ENCODE measurements at regions not wholly inside any gene's neighbourhood (a gene's known extent, or its start where the extent isn't known, plus 50 kb on each side); places are given as distances from the start of the nearest gene placed in this dataset.
"Not testable (repeated sequence)": the region's sequence is repeated elsewhere in the genome, so short reads cannot be mapped to it uniquely, and the experiment has no call there.

GRCh38 chr2:234391625-234392024 is 105.3 kb downstream of the ARL4C start:
- no peak overlapping the region for H3K4me3 ChIP-seq (ENCODE audit: low read length)
- H3K79me2 ChIP-seq (replicated peaks; ENCODE audit: insufficient read depth, low read length) = no peaks in the 10 kb centered on the region
- H4K20me1 ChIP-seq (ENCODE audit: insufficient read depth) = no peaks in the 10 kb centered on the region
- no peaks in the 10 kb centered on the region for H3K9me2 ChIP-seq (ENCODE audit: insufficient read depth, low read length)
- H3K9ac ChIP-seq (ENCODE audit: low read length) = no peak overlapping the region
- TF ChIP-seq MXI1 (conservative IDR thresholded peaks at IDR 0.05; ENCODE audit: poor library complexity, severe bottlenecking) = no peak
- no peak for TF ChIP-seq SMC3 (conservative IDR thresholded peaks at IDR 0.05; ENCODE audit: poor library complexity)
- TF ChIP-seq POLR2AphosphoS5 (IDR thresholded peaks at IDR 0.05) = no peak
- TF ChIP-seq, protein P1, sequence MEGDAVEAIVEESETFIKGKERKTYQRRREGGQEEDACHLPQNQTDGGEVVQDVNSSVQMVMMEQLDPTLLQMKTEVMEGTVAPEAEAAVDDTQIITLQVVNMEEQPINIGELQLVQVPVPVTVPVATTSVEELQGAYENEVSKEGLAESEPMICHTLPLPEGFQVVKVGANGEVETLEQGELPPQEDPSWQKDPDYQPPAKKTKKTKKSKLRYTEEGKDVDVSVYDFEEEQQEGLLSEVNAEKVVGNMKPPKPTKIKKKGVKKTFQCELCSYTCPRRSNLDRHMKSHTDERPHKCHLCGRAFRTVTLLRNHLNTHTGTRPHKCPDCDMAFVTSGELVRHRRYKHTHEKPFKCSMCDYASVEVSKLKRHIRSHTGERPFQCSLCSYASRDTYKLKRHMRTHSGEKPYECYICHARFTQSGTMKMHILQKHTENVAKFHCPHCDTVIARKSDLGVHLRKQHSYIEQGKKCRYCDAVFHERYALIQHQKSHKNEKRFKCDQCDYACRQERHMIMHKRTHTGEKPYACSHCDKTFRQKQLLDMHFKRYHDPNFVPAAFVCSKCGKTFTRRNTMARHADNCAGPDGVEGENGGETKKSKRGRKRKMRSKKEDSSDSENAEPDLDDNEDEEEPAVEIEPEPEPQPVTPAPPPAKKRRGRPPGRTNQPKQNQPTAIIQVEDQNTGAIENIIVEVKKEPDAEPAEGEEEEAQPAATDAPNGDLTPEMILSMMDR (IDR thresholded peaks at IDR 0.05; ENCODE audit: poor library complexity, severe bottlenecking) = no peak
- TF ChIP-seq EZH2 (IDR thresholded peaks at IDR 0.05; ENCODE audit: borderline replicate concordance, insufficient read depth, low read length, poor library complexity, severe bottlenecking) = no peak
- no peak for TF ChIP-seq EP300 (conservative IDR thresholded peaks at IDR 0.05; ENCODE audit: poor library complexity, severe bottlenecking)
- TF ChIP-seq, protein P2, sequence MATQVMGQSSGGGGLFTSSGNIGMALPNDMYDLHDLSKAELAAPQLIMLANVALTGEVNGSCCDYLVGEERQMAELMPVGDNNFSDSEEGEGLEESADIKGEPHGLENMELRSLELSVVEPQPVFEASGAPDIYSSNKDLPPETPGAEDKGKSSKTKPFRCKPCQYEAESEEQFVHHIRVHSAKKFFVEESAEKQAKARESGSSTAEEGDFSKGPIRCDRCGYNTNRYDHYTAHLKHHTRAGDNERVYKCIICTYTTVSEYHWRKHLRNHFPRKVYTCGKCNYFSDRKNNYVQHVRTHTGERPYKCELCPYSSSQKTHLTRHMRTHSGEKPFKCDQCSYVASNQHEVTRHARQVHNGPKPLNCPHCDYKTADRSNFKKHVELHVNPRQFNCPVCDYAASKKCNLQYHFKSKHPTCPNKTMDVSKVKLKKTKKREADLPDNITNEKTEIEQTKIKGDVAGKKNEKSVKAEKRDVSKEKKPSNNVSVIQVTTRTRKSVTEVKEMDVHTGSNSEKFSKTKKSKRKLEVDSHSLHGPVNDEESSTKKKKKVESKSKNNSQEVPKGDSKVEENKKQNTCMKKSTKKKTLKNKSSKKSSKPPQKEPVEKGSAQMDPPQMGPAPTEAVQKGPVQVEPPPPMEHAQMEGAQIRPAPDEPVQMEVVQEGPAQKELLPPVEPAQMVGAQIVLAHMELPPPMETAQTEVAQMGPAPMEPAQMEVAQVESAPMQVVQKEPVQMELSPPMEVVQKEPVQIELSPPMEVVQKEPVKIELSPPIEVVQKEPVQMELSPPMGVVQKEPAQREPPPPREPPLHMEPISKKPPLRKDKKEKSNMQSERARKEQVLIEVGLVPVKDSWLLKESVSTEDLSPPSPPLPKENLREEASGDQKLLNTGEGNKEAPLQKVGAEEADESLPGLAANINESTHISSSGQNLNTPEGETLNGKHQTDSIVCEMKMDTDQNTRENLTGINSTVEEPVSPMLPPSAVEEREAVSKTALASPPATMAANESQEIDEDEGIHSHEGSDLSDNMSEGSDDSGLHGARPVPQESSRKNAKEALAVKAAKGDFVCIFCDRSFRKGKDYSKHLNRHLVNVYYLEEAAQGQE (IDR thresholded peaks at IDR 0.05; ENCODE audit: borderline replicate concordance) = no peak
- TF ChIP-seq TAF1 (IDR thresholded peaks at IDR 0.05; ENCODE audit: low read depth) = no peak
- no peak for TF ChIP-seq RAD21 (conservative IDR thresholded peaks at IDR 0.05)
- H2AFZ ChIP-seq (ENCODE audit: low read depth, low read length) = no peak overlapping the region
- no peaks in the 10 kb centered on the region for H3K27me3 ChIP-seq (ENCODE audit: insufficient read depth, low read depth, low read length)
- no peaks in the 10 kb centered on the region for H3K36me3 ChIP-seq (ENCODE audit: insufficient read depth, low read length)
- H3K27ac ChIP-seq (ENCODE audit: low read length) = no peak overlapping the region
- H3K4me2 ChIP-seq (ENCODE audit: low read length) = no peak overlapping the region
- H3K9me3 ChIP-seq (ENCODE audit: low read length) = no peaks in the 10 kb centered on the region
- no peaks in the 10 kb centered on the region for H3F3A ChIP-seq (ENCODE audit: insufficient read depth, low read length, poor library complexity, severe bottlenecking)

DNA sequence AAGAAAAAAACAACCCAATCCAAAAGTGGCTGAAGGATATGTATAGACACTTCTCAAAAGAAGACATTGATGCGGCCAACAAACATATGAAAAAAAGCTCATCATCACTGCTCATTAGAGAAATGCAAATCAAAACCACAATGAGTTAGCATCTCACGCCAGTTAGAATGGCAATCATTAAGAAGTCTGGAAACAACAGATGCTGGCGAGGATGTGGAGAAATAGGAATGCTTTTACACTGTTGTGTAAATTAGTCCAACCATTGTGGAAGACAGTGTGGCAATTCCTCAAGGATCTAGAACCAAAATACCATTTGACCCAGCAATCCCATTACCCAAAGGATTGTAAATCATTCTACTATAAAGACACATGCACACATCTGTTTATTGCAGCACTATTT is 107.2 kb downstream of the ARL4C start:
- not testable (repeated sequence) for H3K9me3 ChIP-seq (ENCODE audit: low read length); H3F3A ChIP-seq (ENCODE audit: insufficient read depth, low read length, poor library complexity, severe bottlenecking); H3K9ac ChIP-seq (ENCODE audit: low read length)

GRCh38 chr2:234388591-234388990 is 108.3 kb downstream of the ARL4C start:
- Histone ChIP-seq H3K27ac (ENCODE audit: low read length) (no peak overlapping the region), H3K27me3 (ENCODE audit: insufficient read depth, low read depth, low read length) (no peaks in the 10 kb centered on the region), H3K9me3 (ENCODE audit: low read length) (no peaks in the 10 kb centered on the region), H3K9ac (ENCODE audit: low read length) (no peak overlapping the region), H4K20me1 (ENCODE audit: insufficient read depth) (no peaks in the 10 kb centered on the region), H3F3A (ENCODE audit: insufficient read depth, low read length, poor library complexity, severe bottlenecking) (no peaks in the 10 kb centered on the region), H3K36me3 (ENCODE audit: insufficient read depth, low read length) (no peaks in the 10 kb centered on the region), H3K4me3 (ENCODE audit: low read length) (no peak overlapping the region), H2AFZ (ENCODE audit: low read depth, low read length) (no peak overlapping the region), H3K4me2 (ENCODE audit: low read length) (no peak overlapping the region), H3K9me2 (ENCODE audit: insufficient read depth, low read length) (no peaks in the 10 kb centered on the region), H3K79me2 (replicated peaks; ENCODE audit: insufficient read depth, low read length) (no peaks in the 10 kb centered on the region)
- TF ChIP-seq, protein P2 (IDR thresholded peaks at IDR 0.05; ENCODE audit: borderline replicate concordance) = no peak
- TF ChIP-seq EZH2 (IDR thresholded peaks at IDR 0.05; ENCODE audit: borderline replicate concordance, insufficient read depth, low read length, poor library complexity, severe bottlenecking) (no peak), RAD21 (conservative IDR thresholded peaks at IDR 0.05) (no peak), TAF1 (IDR thresholded peaks at IDR 0.05; ENCODE audit: low read depth) (no peak), EP300 (conservative IDR thresholded peaks at IDR 0.05; ENCODE audit: poor library complexity, severe bottlenecking) (no peak), MXI1 (conservative IDR thresholded peaks at IDR 0.05; ENCODE audit: poor library complexity, severe bottlenecking) (no peak), POLR2AphosphoS5 (IDR thresholded peaks at IDR 0.05) (no peak), SMC3 (conservative IDR thresholded peaks at IDR 0.05; ENCODE audit: poor library complexity) (no peak)
- TF ChIP-seq, protein P1 (IDR thresholded peaks at IDR 0.05; ENCODE audit: poor library complexity, severe bottlenecking) = no peak

More for the DNA sequence above, 107.2 kb downstream of the ARL4C start:
- H3K79me2 ChIP-seq (replicated peaks; ENCODE audit: insufficient read depth, low read length); H3K9me2 ChIP-seq (ENCODE audit: insufficient read depth, low read length); H2AFZ ChIP-seq (ENCODE audit: low read depth, low read length); H3K27me3 ChIP-seq (ENCODE audit: insufficient read depth, low read depth, low read length); H3K27ac ChIP-seq (ENCODE audit: low read length); H3K36me3 ChIP-seq (ENCODE audit: insufficient read depth, low read length); H4K20me1 ChIP-seq (ENCODE audit: insufficient read depth); H3K4me2 ChIP-seq (ENCODE audit: low read length); H3K4me3 ChIP-seq (ENCODE audit: low read length): not testable (repeated sequence)
